ENCODE measurements at regions not wholly inside any gene's neighbourhood (a gene's known extent, or its start where the extent isn't known, plus 50 kb on each side); places are given as distances from the start of the nearest gene placed in this dataset.

DNA sequence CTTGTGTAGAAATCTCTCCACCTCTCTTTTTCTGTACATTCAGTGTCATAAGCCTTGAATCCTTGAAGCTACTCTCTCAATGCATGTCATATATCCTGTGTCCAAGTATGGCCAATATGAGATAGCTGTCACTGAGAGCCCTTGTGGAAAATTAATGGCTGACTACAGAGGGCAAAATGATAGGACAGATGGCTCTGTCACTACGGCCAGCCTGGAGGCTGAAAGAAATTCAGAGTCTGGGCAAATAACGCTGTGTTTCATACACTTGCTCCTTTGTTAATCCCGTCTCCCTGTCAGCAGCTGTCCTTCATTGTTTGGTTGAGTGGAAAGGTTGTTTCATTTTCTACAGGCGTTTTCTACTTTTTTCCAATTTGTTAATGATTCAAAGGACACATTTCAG, 70.4 kb upstream of the VGLL2 start:
- Histone ChIP-seq H3K4me1 (no peaks in the 10 kb centered on the region), H3K9me3 (no peaks in the 10 kb centered on the region), H3K4me3 (no peak overlapping the region), H3K27ac (no peak overlapping the region), H3K36me3 (replicated peaks in 1 of 2; ENCODE audit: insufficient read depth in 1 of 2, low read depth in 2 of 2) (no peaks in the 10 kb centered on the region), H3K27me3 (no peaks in the 10 kb centered on the region)
- WGBS, 2 donors, result 18% methylated on average over 4 of the region's 4 CpGs
- DNase-seq, result no peak
- TF ChIP-seq POLR2A (IDR thresholded peaks at IDR 0.05), result no peak
- TF ChIP-seq, protein P1, sequence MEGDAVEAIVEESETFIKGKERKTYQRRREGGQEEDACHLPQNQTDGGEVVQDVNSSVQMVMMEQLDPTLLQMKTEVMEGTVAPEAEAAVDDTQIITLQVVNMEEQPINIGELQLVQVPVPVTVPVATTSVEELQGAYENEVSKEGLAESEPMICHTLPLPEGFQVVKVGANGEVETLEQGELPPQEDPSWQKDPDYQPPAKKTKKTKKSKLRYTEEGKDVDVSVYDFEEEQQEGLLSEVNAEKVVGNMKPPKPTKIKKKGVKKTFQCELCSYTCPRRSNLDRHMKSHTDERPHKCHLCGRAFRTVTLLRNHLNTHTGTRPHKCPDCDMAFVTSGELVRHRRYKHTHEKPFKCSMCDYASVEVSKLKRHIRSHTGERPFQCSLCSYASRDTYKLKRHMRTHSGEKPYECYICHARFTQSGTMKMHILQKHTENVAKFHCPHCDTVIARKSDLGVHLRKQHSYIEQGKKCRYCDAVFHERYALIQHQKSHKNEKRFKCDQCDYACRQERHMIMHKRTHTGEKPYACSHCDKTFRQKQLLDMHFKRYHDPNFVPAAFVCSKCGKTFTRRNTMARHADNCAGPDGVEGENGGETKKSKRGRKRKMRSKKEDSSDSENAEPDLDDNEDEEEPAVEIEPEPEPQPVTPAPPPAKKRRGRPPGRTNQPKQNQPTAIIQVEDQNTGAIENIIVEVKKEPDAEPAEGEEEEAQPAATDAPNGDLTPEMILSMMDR (IDR thresholded peaks at IDR 0.05), result no peak
- no peak for ATAC-seq
- intact Hi-C loops (cut with DNase I), result no loop called here

DNA sequence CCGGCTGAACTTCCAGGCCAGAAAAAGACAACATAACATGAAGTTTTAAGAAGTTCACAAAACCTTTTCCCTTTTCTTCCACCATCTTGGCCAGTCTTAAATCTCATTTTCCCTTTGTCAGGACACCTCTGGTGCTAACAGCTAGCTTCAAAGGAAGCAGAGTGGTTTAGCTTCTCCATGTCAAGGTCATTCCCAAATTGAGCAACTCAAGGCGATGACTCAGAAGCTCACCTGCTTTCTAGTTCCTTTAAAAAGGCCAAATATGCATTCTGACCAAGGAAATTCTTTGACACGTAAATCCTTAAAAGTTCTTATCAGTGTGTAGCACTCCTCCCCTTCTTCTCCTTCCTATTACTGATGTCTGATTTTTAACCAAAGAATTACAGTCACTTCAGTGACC, 69.6 kb upstream of the VGLL2 start:
- intact Hi-C loops (cut with DNase I), result no loop called here
- no peaks in the 10 kb centered on the region for H3K4me1 ChIP-seq
- TF ChIP-seq, protein P1 (IDR thresholded peaks at IDR 0.05), result no peak
- no peak for TF ChIP-seq POLR2A (IDR thresholded peaks at IDR 0.05)
- WGBS, 2 donors, result 35 to 54% methylated on average over 3 of the region's 3 CpGs
- H3K27me3 ChIP-seq, result no peaks in the 10 kb centered on the region
- no peak overlapping the region for H3K4me3 ChIP-seq
- ATAC-seq (no peak), DNase-seq (no peak)
- H3K36me3 ChIP-seq (replicated peaks in 1 of 2; ENCODE audit: insufficient read depth in 1 of 2, low read depth in 2 of 2), result no peaks in the 10 kb centered on the region
- no peaks in the 10 kb centered on the region for H3K9me3 ChIP-seq
- no peak overlapping the region for H3K27ac ChIP-seq

DNA sequence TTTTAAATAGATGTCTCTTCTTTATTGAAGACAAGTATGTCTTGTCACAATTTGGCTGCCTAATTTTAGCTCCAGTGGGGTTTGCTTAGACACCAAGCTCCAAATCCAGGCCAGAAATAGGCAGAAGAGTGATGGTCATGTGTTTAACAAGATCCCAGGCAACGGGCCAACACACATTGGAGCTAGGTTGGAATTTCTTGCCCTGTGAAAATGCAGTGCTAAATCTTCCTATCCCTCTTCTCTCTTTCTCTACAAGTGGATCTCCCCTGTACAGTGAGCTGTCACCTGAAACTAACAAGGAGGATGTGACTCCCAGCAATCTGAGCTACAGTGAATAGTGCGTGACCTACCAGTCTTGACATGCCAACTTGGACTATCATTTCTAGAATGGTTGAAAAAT, 65.3 kb upstream of the VGLL2 start:
- WGBS, 2 donors, result 85 to 88% methylated on average over 2 of the region's 2 CpGs
- ATAC-seq (no peak), DNase-seq (peak in 1 of 4 donors; percentile 5)
- no peaks in the 10 kb centered on the region for H3K4me1 ChIP-seq
- H3K4me3 ChIP-seq, result no peak overlapping the region
- H3K36me3 ChIP-seq (replicated peaks in 1 of 2; ENCODE audit: insufficient read depth in 1 of 2, low read depth in 2 of 2), result no peaks in the 10 kb centered on the region
- no peaks in the 10 kb centered on the region for H3K27me3 ChIP-seq
- intact Hi-C loops (cut with DNase I), result no loop called here
- no peaks in the 10 kb centered on the region for H3K9me3 ChIP-seq
- TF ChIP-seq POLR2A (IDR thresholded peaks at IDR 0.05), result no peak
- TF ChIP-seq, protein P1 (IDR thresholded peaks at IDR 0.05), result no peak
- H3K27ac ChIP-seq, result no peak overlapping the region

DNA sequence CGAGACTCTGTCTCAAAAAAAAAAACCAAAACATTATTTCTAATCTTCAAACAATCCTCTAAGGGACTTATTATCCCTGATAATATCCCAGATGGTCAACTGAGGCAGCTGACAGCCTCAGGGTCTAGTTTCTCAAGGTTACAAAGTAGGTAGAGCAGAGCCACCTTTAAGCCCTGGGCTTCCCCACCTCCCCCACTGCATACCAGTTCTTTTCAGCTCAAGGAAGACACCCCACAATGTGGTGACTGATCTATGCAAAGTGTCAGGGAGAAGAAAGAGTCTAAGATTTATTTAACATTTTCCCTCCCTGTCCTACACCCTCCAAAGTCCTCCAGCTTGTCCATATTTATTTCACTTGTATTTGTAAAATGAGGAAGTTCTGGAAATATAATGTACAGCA, 60.5 kb upstream of the VGLL2 start:
- TF ChIP-seq, protein P1 (IDR thresholded peaks at IDR 0.05), result no peak
- TF ChIP-seq POLR2A (IDR thresholded peaks at IDR 0.05), result no peak
- no peak for DNase-seq
- Histone ChIP-seq H3K4me1 (no peaks in the 10 kb centered on the region), H3K27ac (no peak overlapping the region), H3K4me3 (no peak overlapping the region), H3K36me3 (replicated peaks in 1 of 2; ENCODE audit: insufficient read depth in 1 of 2, low read depth in 2 of 2) (no peaks in the 10 kb centered on the region), H3K27me3 (no peaks in the 10 kb centered on the region), H3K9me3 (no peaks in the 10 kb centered on the region)
- 60 to 78% methylated on average over 1 of the region's 1 CpG for WGBS, 2 donors
- no peak for ATAC-seq
- intact Hi-C loops (cut with DNase I), result no loop called here

DNA sequence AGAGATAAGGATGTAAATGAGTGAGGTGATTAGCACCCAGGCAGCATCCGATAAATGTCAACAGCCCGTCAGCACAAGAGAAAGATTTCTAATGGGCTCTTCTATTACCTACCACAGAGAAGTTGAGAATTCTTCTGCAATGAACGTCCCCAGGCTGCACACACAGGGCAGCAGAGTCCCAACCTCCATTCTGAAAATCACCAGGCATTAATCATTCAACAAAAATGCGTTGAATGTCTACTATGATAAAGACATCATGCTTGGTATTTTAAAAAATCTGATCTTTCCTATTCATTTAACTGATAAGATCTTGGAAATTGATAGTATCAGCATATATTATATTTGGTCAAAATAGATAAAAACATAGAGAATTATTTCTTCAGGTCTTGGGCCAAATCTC, 59.5 kb upstream of the VGLL2 start:
- H3K27me3 ChIP-seq, result no peaks in the 10 kb centered on the region
- no peak for TF ChIP-seq POLR2A (IDR thresholded peaks at IDR 0.05)
- TF ChIP-seq, protein P1 (IDR thresholded peaks at IDR 0.05), result no peak
- WGBS, 2 donors, result 25 to 43% methylated on average over 4 of the region's 4 CpGs
- H3K9me3 ChIP-seq, result no peaks in the 10 kb centered on the region
- ATAC-seq, result no peak
- no peaks in the 10 kb centered on the region for H3K4me1 ChIP-seq
- intact Hi-C loops (cut with DNase I), result no loop called here
- no peaks in the 10 kb centered on the region for H3K36me3 ChIP-seq (replicated peaks in 1 of 2; ENCODE audit: insufficient read depth in 1 of 2, low read depth in 2 of 2)
- H3K27ac ChIP-seq, result no peak overlapping the region
- no peak for DNase-seq
- H3K4me3 ChIP-seq, result no peak overlapping the region
